Left ventricle myocardium inferior (tissue), 1 donor: ENCODE measurements at regions not wholly inside any gene's neighbourhood (a gene's known extent, or its start where the extent isn't known, plus 50 kb on each side); places are given as distances from the start of the nearest gene placed in this dataset.

ENCODE experiments used
- DNase-seq: peaks from one replicate; pipeline ENCODE4 v3.0.0-alpha.2; 2020
- H3K27ac ChIP-seq: fragments of 200-600 bp; replicated peaks from 2 replicates; pipeline ENCODE4 v1.8.0; 2021
- H3K27me3 ChIP-seq: fragments of 200-600 bp; 2 replicates; pipeline ENCODE4 v1.8.0; 2021; ENCODE audit warnings: low read depth
- H3K36me3 ChIP-seq: fragments of 200-600 bp; 2 replicates; pipeline ENCODE4 v1.8.0; 2021
- H3K4me1 ChIP-seq: fragments of 200-600 bp; 2 replicates; pipeline ENCODE4 v1.8.0; 2021
- H3K4me3 ChIP-seq: fragments of 200-600 bp; 2 replicates; pipeline ENCODE4 v1.8.0; 2021; ENCODE audit warnings: mild to moderate bottlenecking, moderate library complexity
- H3K9me3 ChIP-seq: fragments of 200-600 bp; replicated peaks from 2 replicates; pipeline ENCODE4 v1.8.0; 2021
- intact Hi-C: fragments of 100-400 bp; cut with micrococcal nuclease; formaldehyde crosslinking; loops from one replicate; pipeline ENCODE4 v1.11.0; 2022
- TF ChIP-seq, protein P1 (sequence below): fragments of 200-600 bp; IDR thresholded peaks from 2 replicates; pipeline ENCODE4 v1.8.0; 2021; ENCODE audit warnings: antibody characterized with exemption, mild to moderate bottlenecking, borderline replicate concordance
- donor health status: DM: no; HTN: yes; CAD: no; lungs with severe emphysema.

- Histone ChIP-seq H3K9me3 (no peaks in the 10 kb centered on the region), H3K27ac (peak overlapping the region; percentile 9), H3K27me3 (no peaks in the 10 kb centered on the region), H3K36me3 (no peaks in the 10 kb centered on the region), H3K4me1 (peaks cover 31% of the 10 kb centered on the region), H3K4me3 (no peak overlapping the region)
- no peak for DNase-seq
- intact Hi-C loops, result loop anchor here (10.0 kb wide), 1 partner anchor 168 kb away; the partner anchor contains the start of gene GATA6
- TF ChIP-seq, protein P1, sequence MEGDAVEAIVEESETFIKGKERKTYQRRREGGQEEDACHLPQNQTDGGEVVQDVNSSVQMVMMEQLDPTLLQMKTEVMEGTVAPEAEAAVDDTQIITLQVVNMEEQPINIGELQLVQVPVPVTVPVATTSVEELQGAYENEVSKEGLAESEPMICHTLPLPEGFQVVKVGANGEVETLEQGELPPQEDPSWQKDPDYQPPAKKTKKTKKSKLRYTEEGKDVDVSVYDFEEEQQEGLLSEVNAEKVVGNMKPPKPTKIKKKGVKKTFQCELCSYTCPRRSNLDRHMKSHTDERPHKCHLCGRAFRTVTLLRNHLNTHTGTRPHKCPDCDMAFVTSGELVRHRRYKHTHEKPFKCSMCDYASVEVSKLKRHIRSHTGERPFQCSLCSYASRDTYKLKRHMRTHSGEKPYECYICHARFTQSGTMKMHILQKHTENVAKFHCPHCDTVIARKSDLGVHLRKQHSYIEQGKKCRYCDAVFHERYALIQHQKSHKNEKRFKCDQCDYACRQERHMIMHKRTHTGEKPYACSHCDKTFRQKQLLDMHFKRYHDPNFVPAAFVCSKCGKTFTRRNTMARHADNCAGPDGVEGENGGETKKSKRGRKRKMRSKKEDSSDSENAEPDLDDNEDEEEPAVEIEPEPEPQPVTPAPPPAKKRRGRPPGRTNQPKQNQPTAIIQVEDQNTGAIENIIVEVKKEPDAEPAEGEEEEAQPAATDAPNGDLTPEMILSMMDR, result no peak
Observed at GRCh38 chr18:21996351-21996826, 173.0 kb upstream of the GATA6 start.

- Histone ChIP-seq H3K27ac (peak overlapping the region; percentile 79), H3K4me1 (peaks cover 30% of the 10 kb centered on the region), H3K36me3 (no peaks in the 10 kb centered on the region), H3K9me3 (no peaks in the 10 kb centered on the region), H3K4me3 (no peak overlapping the region), H3K27me3 (no peaks in the 10 kb centered on the region)
- no peak for DNase-seq
- TF ChIP-seq, protein P1, result peak; percentile 92
- intact Hi-C loops, result loop anchor here (10.0 kb wide), 1 partner anchor 167 kb away; the partner anchor contains the start of gene GATA6
Observed at GRCh38 chr18:21997207-21998143, 171.9 kb upstream of the GATA6 start.

DNA sequence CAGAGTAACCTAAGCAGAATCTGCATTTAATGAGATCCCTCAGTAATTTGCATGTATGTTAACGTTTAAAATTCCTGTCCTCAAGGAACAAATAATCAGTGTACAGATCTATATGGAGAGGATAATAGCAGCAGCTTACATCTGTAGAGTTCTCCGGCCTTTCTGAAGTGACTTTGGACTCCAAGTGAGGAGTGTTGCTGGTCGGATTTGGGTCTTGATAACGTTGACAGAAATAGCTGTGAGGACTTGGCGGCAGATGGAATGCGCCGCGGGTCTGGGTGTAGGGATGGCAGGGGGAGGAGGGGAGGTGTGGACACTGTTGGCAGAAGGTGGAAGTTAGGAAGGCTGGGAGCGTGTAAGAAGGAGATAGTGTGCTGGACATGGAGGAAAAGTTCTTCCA lies 170.9 kb upstream of the GATA6 start:
- Histone ChIP-seq H3K36me3 (no peaks in the 10 kb centered on the region), H3K9me3 (no peaks in the 10 kb centered on the region), H3K4me1 (peaks cover 30% of the 10 kb centered on the region), H3K4me3 (peak overlapping the region; percentile 29), H3K27me3 (no peaks in the 10 kb centered on the region), H3K27ac (peak overlapping the region; percentile 79)
- peak; percentile 43 for DNase-seq
- TF ChIP-seq, protein P1, result no peak
- intact Hi-C loops, result loop anchor here (10.0 kb wide), 1 partner anchor 166 kb away; the partner anchor contains the start of gene GATA6

DNA sequence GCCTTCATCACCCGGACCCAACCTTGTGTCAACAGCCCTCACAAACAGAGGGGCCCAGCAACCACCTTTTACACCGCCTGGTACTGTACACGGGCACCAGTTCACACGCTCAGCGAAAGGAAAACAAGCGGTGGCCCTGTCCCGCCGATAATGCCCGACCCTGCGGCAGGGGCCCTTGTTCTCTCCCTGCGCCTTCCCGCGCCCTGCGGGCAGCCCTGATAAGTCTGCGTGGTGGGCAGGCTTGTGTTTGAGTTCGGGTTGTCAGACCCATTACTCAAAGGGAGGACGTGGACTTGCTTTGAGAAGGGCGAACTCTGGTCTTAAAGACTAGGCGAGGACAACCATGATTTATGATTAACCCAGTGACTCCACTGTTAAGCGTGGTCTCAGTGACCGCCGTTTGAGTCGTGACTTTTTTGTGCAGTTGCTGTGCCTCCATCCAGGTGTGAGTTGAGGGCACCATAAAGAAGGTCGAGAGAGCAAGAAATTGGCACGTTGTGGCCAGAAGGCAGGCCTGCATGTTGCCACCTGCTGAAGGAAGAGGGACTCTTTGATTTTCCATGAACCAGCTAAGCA lies 167.4 kb upstream of the GATA6 start:
- no peaks in the 10 kb centered on the region for H3K9me3 ChIP-seq
- H3K36me3 ChIP-seq, result no peaks in the 10 kb centered on the region
- no peak overlapping the region for H3K4me3 ChIP-seq
- no peak for DNase-seq
- no peaks in the 10 kb centered on the region for H3K27me3 ChIP-seq
- peaks cover 23% of the 10 kb centered on the region for H3K4me1 ChIP-seq
- intact Hi-C loops, result no loop called here
- no peak overlapping the region for H3K27ac ChIP-seq
- TF ChIP-seq, protein P1, result no peak

GRCh38 chr18:22005191-22005841 lies 164.1 kb upstream of the GATA6 start:
- intact Hi-C loops, result no loop called here
- H3K4me3 ChIP-seq, result no peak overlapping the region
- no peaks in the 10 kb centered on the region for H3K4me1 ChIP-seq
- no peaks in the 10 kb centered on the region for H3K27me3 ChIP-seq
- H3K36me3 ChIP-seq, result no peaks in the 10 kb centered on the region
- DNase-seq, result no peak
- peaks cover 10% of the 10 kb centered on the region for H3K9me3 ChIP-seq
- TF ChIP-seq, protein P1, result no peak
- H3K27ac ChIP-seq, result no peak overlapping the region
